Fibroblast of lung (primary cell): ENCODE measurements at regions not wholly inside any gene's neighbourhood (a gene's known extent, or its start where the extent isn't known, plus 50 kb on each side); places are given as distances from the start of the nearest gene placed in this dataset.

Source experiments
- DNase-seq, 2 donors: peaks; one replicate each; pipeline versions ENCODE4 v3.0.0 to v3.0.0-alpha.2; 2010; ENCODE audit warnings: low read depth in 2 of 2
- H2AFZ ChIP-seq: 2 replicates; pipeline ENCODE4 v1.5.1; 2012; ENCODE audit warnings: low read length, control low read depth, inconsistent platforms
- H3K27ac ChIP-seq: 2 replicates; pipeline ENCODE4 v1.5.1; 2011; ENCODE audit warnings: low read length, control low read depth; ENCODE audit not compliant: insufficient read depth
- H3K27me3 ChIP-seq: 2 replicates; pipeline ENCODE4 v1.5.1; 2011; ENCODE audit warnings: mild to moderate bottlenecking, low read length; ENCODE audit not compliant: control insufficient read depth, insufficient read depth
- H3K36me3 ChIP-seq: 2 replicates; pipeline ENCODE4 v1.5.1; 2011; ENCODE audit warnings: low read length; ENCODE audit not compliant: control insufficient read depth, insufficient read depth
- H3K4me1 ChIP-seq: 2 replicates; pipeline ENCODE4 v1.5.1; 2011; ENCODE audit warnings: low read length; ENCODE audit not compliant: control insufficient read depth, insufficient read depth; ENCODE audit errors: extremely low read depth
- H3K4me2 ChIP-seq: 2 replicates; pipeline ENCODE4 v1.5.1; 2011; ENCODE audit warnings: low read length, control low read depth; ENCODE audit not compliant: insufficient read depth; ENCODE audit errors: extremely low read depth
- H3K4me3 ChIP-seq, 4 experiments: fragments of 200-600 bp in 1 of 4; sonication (generic) in 1 of 4; replicated peaks in 1 of 4; 2 replicates each; pipeline ENCODE4 v1.5.1; 2011 to 2016; ENCODE audit warnings: low read length in 4 of 4, low read depth in 3 of 4, mild to moderate bottlenecking in 3 of 4, control low read depth in 2 of 4, inconsistent platforms in 1 of 4, mixed read lengths in 1 of 4; ENCODE audit not compliant: insufficient read depth in 1 of 4; ENCODE audit errors: control extremely low read depth in 1 of 4
- H3K79me2 ChIP-seq: 2 replicates; pipeline ENCODE4 v1.5.1; 2012; ENCODE audit warnings: mild to moderate bottlenecking, low read length, inconsistent platforms; ENCODE audit not compliant: control insufficient read depth, insufficient read depth
- H3K9ac ChIP-seq: 2 replicates; pipeline ENCODE4 v1.5.1; 2011; ENCODE audit warnings: mild to moderate bottlenecking, low read length, control low read depth; ENCODE audit not compliant: insufficient read depth
- H3K9me3 ChIP-seq: 2 replicates; pipeline ENCODE4 v1.5.1; 2012; ENCODE audit warnings: low read depth, low read length; ENCODE audit not compliant: control insufficient read depth, insufficient read depth
- H4K20me1 ChIP-seq: 2 replicates; pipeline ENCODE4 v1.5.1; 2011; ENCODE audit warnings: low read length; ENCODE audit not compliant: control insufficient read depth, insufficient read depth; ENCODE audit errors: extremely low read depth
- EZH2 ChIP-seq: IDR thresholded peaks from 2 replicates; pipeline ENCODE4 v1.5.1; 2012; ENCODE audit warnings: low read length, control low read depth, mild to moderate bottlenecking; ENCODE audit errors: missing control alignments
- TF ChIP-seq, protein P1 (sequence below), 2 donors: IDR thresholded peaks in 1 of 2; conservative IDR thresholded peaks in 1 of 2; 1 replicate in 1 of 2; 2 replicates in 1 of 2; pipeline ENCODE4 v1.5.1; 2011 to 2012; ENCODE audit warnings: low read length in 2 of 2, control low read depth in 1 of 2, inconsistent platforms in 1 of 2, low read depth in 1 of 2, mild to moderate bottlenecking in 1 of 2

DNA sequence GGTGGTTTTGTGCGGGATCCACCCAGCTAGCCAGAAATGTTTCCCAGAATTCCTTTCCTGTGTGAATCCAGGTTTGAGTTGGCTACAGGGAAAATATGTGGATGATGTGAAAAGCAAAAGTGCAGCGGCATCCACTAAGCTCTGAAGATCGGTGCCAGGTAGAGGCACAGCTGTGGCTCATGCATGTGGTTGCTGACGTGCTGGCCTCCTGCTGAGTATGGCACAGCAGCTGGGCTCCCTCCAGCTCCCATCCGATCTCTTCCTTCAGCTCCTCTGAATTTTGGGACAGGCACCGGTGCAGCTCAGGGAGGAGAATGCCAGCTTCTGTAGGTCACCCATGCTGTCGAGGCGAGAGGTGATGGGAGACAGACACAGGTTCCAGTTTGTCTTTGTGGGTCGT is 84.0 kb upstream of the GSX1 start:
- DNase-seq = no peak
- Histone ChIP-seq H3K27me3 (no peaks in the 10 kb centered on the region), H4K20me1 (no peaks in the 10 kb centered on the region), H2AFZ (no peak overlapping the region), H3K4me1 (no peaks in the 10 kb centered on the region), H3K9ac (no peak overlapping the region), H3K4me2 (no peak overlapping the region), H3K79me2 (no peaks in the 10 kb centered on the region), H3K4me3 (no peak overlapping the region), H3K27ac (no peak overlapping the region), H3K9me3 (no peaks in the 10 kb centered on the region), H3K36me3 (no peaks in the 10 kb centered on the region)
- TF ChIP-seq, protein P1, sequence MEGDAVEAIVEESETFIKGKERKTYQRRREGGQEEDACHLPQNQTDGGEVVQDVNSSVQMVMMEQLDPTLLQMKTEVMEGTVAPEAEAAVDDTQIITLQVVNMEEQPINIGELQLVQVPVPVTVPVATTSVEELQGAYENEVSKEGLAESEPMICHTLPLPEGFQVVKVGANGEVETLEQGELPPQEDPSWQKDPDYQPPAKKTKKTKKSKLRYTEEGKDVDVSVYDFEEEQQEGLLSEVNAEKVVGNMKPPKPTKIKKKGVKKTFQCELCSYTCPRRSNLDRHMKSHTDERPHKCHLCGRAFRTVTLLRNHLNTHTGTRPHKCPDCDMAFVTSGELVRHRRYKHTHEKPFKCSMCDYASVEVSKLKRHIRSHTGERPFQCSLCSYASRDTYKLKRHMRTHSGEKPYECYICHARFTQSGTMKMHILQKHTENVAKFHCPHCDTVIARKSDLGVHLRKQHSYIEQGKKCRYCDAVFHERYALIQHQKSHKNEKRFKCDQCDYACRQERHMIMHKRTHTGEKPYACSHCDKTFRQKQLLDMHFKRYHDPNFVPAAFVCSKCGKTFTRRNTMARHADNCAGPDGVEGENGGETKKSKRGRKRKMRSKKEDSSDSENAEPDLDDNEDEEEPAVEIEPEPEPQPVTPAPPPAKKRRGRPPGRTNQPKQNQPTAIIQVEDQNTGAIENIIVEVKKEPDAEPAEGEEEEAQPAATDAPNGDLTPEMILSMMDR (conservative IDR thresholded peaks at IDR 0.05 in 1 of 2, IDR thresholded peaks at IDR 0.05 in 1 of 2; ENCODE audit: low read depth in 1 of 2, low read length in 2 of 2) = no peak
- no peak for TF ChIP-seq EZH2

DNA sequence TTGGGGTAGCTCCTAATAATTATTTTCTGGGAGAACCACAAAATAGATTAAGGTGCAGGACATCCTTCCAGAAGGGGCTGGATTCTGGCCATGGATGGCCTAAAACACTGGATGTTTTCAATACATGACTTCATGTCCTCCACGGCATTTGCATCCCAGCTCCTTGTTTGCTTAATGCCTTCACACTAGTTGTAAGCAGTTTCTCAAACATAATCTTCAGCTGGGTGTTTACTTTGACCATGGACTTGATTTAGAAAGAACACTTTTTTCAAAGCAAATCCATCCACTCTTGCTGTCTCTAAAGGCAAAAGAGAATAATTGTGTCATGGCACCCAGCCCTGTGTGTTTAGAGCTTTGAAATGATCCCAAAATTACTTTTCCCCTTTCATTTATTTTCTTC is 82.5 kb upstream of the GSX1 start:
- H3K79me2 ChIP-seq = no peaks in the 10 kb centered on the region
- no peak overlapping the region for H3K9ac ChIP-seq
- no peak overlapping the region for H3K27ac ChIP-seq
- no peaks in the 10 kb centered on the region for H3K36me3 ChIP-seq
- DNase-seq = no peak
- H3K4me3 ChIP-seq = no peak overlapping the region
- TF ChIP-seq EZH2 = no peak
- no peaks in the 10 kb centered on the region for H3K4me1 ChIP-seq
- no peak overlapping the region for H3K4me2 ChIP-seq
- no peaks in the 10 kb centered on the region for H3K9me3 ChIP-seq
- no peak overlapping the region for H2AFZ ChIP-seq
- H4K20me1 ChIP-seq = no peaks in the 10 kb centered on the region
- no peaks in the 10 kb centered on the region for H3K27me3 ChIP-seq

DNA sequence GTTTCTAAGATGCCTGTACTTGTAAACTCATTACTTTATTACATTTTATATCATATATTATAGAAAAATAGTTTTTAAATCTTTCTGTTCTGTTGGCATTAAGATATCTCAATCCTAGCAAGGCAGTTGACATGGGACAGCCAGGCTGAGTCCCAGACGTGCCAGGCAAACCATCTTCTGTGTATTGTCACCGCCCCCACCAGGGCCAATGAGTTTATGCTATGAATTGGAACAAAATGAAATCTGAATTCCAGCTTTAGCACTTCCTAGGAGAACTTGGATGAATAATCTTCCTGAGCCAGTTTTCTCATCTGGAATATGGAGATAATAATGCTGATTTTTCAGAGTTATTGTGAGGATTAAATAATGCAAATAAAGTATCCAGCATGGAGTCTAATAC is 79.9 kb upstream of the GSX1 start:
- no peaks in the 10 kb centered on the region for H3K4me1 ChIP-seq
- peak in 1 of 2 donors; percentile 15 for DNase-seq
- no peak overlapping the region for H3K4me3 ChIP-seq
- no peak overlapping the region for H3K9ac ChIP-seq
- TF ChIP-seq EZH2 = no peak
- TF ChIP-seq, protein P1 (conservative IDR thresholded peaks at IDR 0.05 in 1 of 2, IDR thresholded peaks at IDR 0.05 in 1 of 2; ENCODE audit: low read depth in 1 of 2, low read length in 2 of 2) = peak; percentile 27 to 30
- no peak overlapping the region for H3K4me2 ChIP-seq
- no peaks in the 10 kb centered on the region for H3K36me3 ChIP-seq
- no peak overlapping the region for H2AFZ ChIP-seq
- H3K27ac ChIP-seq = no peak overlapping the region
- no peaks in the 10 kb centered on the region for H4K20me1 ChIP-seq
- H3K79me2 ChIP-seq = no peaks in the 10 kb centered on the region
- H3K9me3 ChIP-seq = no peaks in the 10 kb centered on the region
- no peaks in the 10 kb centered on the region for H3K27me3 ChIP-seq
